ENCODE measurements at regions not wholly inside any gene's neighbourhood (a gene's known extent, or its start where the extent isn't known, plus 50 kb on each side); places are given as distances from the start of the nearest gene placed in this dataset.
"Not testable (repeated sequence)": the region's sequence is repeated elsewhere in the genome, so short reads cannot be mapped to it uniquely, and the experiment has no call there.

GRCh38 chr3:90207353-90208097 is 1100.1 kb downstream of the EPHA3 start:
- not testable (repeated sequence) for H3K4me3 Mint-ChIP-seq; H3K9me3 ChIP-seq (ENCODE audit: low read depth); H3K27me3 ChIP-seq; H3K4me1 ChIP-seq; H3K4me3 ChIP-seq; H3K9ac ChIP-seq; H3K27me3 Mint-ChIP-seq (ENCODE audit: insufficient read depth, low read depth); H3K27ac ChIP-seq; H3K36me3 ChIP-seq; H3F3A ChIP-seq (ENCODE audit: low read depth); H3K27ac Mint-ChIP-seq; H3K4me1 Mint-ChIP-seq; H3K9me3 Mint-ChIP-seq; H2AFZ ChIP-seq (replicated peaks); H3K79me2 ChIP-seq (ENCODE audit: low read depth); DNase-seq (ENCODE audit: low spot score); H3K36me3 Mint-ChIP-seq; H4K20me1 ChIP-seq (ENCODE audit: low read depth); H3K4me2 ChIP-seq

GRCh38 chr3:90221900-90222299 is 1114.5 kb downstream of the EPHA3 start:
- no peak overlapping the region for H3K4me2 ChIP-seq
- H3K9me3 Mint-ChIP-seq = peaks cover 4% of the 10 kb centered on the region

GRCh38 chr3:90241481-90241880 is 1134.1 kb downstream of the EPHA3 start:
- Histone ChIP-seq H3K9me3 (ENCODE audit: low read depth) (peaks cover 3% of the 10 kb centered on the region), H3K4me2 (no peak overlapping the region), H3K4me3 (no peak overlapping the region), H3F3A (ENCODE audit: low read depth) (no peaks in the 10 kb centered on the region), H3K79me2 (ENCODE audit: low read depth) (no peaks in the 10 kb centered on the region), H2AFZ (replicated peaks) (no peak overlapping the region), H3K27ac (no peak overlapping the region), H3K36me3 (no peaks in the 10 kb centered on the region), H3K4me1 (no peaks in the 10 kb centered on the region), H3K27me3 (no peaks in the 10 kb centered on the region), H4K20me1 (ENCODE audit: low read depth) (no peaks in the 10 kb centered on the region), H3K9ac (no peak overlapping the region)
- Mint-ChIP-seq H3K36me3 (no peaks in the 10 kb centered on the region), H3K27ac (no peak overlapping the region), H3K4me3 (no peak overlapping the region), H3K9me3 (peaks cover 11% of the 10 kb centered on the region), H3K4me1 (no peaks in the 10 kb centered on the region), H3K27me3 (ENCODE audit: insufficient read depth, low read depth) (no peaks in the 10 kb centered on the region)
- no peak for TF ChIP-seq EZH2phosphoT487 (IDR thresholded peaks at IDR 0.05)
- TF ChIP-seq CTCF (IDR thresholded peaks at IDR 0.05) = no peak
- no peak for TF ChIP-seq EZH2 (IDR thresholded peaks at IDR 0.05)
- no peak for DNase-seq (ENCODE audit: low spot score)

More at GRCh38 chr3:90221900-90222299, 1114.5 kb downstream of the EPHA3 start:
- no peaks in the 10 kb centered on the region for H4K20me1 ChIP-seq (ENCODE audit: low read depth)
- no peak overlapping the region for H2AFZ ChIP-seq (replicated peaks)
- Mint-ChIP-seq H3K27me3 (ENCODE audit: insufficient read depth, low read depth) (peaks cover 3% of the 10 kb centered on the region), H3K4me3 (no peak overlapping the region), H3K36me3 (no peaks in the 10 kb centered on the region), H3K27ac (no peak overlapping the region), H3K4me1 (no peaks in the 10 kb centered on the region)
- H3K9ac ChIP-seq = no peak overlapping the region
- H3K27ac ChIP-seq = no peak overlapping the region
- H3K9me3 ChIP-seq (ENCODE audit: low read depth) = no peaks in the 10 kb centered on the region
- no peak for TF ChIP-seq EZH2 (IDR thresholded peaks at IDR 0.05)
- no peak for TF ChIP-seq CTCF (IDR thresholded peaks at IDR 0.05)
- TF ChIP-seq EZH2phosphoT487 (IDR thresholded peaks at IDR 0.05) = no peak
- H3K4me3 ChIP-seq = no peak overlapping the region
- H3K36me3 ChIP-seq = no peaks in the 10 kb centered on the region
- H3K4me1 ChIP-seq = no peaks in the 10 kb centered on the region
- H3K27me3 ChIP-seq = no peaks in the 10 kb centered on the region
- no peak for DNase-seq (ENCODE audit: low spot score)
- H3K79me2 ChIP-seq (ENCODE audit: low read depth) = no peaks in the 10 kb centered on the region
- no peaks in the 10 kb centered on the region for H3F3A ChIP-seq (ENCODE audit: low read depth)

GRCh38 chr3:90253131-90253530 is 1145.7 kb downstream of the EPHA3 start:
- no peak for DNase-seq (ENCODE audit: low spot score)
- Mint-ChIP-seq H3K27ac (no peak overlapping the region), H3K4me3 (no peak overlapping the region), H3K36me3 (no peaks in the 10 kb centered on the region), H3K27me3 (ENCODE audit: insufficient read depth, low read depth) (no peaks in the 10 kb centered on the region), H3K4me1 (no peaks in the 10 kb centered on the region), H3K9me3 (no peaks in the 10 kb centered on the region)
- no peaks in the 10 kb centered on the region for H3K4me1 ChIP-seq
- H3K79me2 ChIP-seq (ENCODE audit: low read depth) = no peaks in the 10 kb centered on the region
- H3K4me3 ChIP-seq = no peak overlapping the region
- H3K27me3 ChIP-seq = no peaks in the 10 kb centered on the region
- no peaks in the 10 kb centered on the region for H3K9me3 ChIP-seq (ENCODE audit: low read depth)
- no peak overlapping the region for H3K9ac ChIP-seq
- TF ChIP-seq EZH2 (IDR thresholded peaks at IDR 0.05) (no peak), EZH2phosphoT487 (IDR thresholded peaks at IDR 0.05) (no peak), CTCF (IDR thresholded peaks at IDR 0.05) (no peak)
- no peak overlapping the region for H3K4me2 ChIP-seq
- H2AFZ ChIP-seq (replicated peaks) = no peak overlapping the region
- H4K20me1 ChIP-seq (ENCODE audit: low read depth) = no peaks in the 10 kb centered on the region
- no peaks in the 10 kb centered on the region for H3K36me3 ChIP-seq
- no peak overlapping the region for H3K27ac ChIP-seq
- no peaks in the 10 kb centered on the region for H3F3A ChIP-seq (ENCODE audit: low read depth)

All from neural progenitor cell (in vitro differentiated cells).